HG03066 (cell line): ENCODE measurements at regions not wholly inside any gene's neighbourhood (a gene's known extent, or its start where the extent isn't known, plus 50 kb on each side); places are given as distances from the start of the nearest gene placed in this dataset.

Source experiments
- ATAC-seq: cut with Tn5 transposase; IDR thresholded peaks from one replicate; pipeline ENCODE4 v1.9.1; 2021; ENCODE audit warnings: low read depth; ENCODE audit not compliant: unreplicated experiment

GRCh38 chr10:44201656-44202055 is 183.2 kb downstream of the CXCL12 start:
- no peak for ATAC-seq

GRCh38 chr10:44201011-44201410 is 183.9 kb downstream of the CXCL12 start:
- ATAC-seq = no peak

GRCh38 chr10:44199991-44200655 is 184.8 kb downstream of the CXCL12 start:
- no peak for ATAC-seq

GRCh38 chr10:44199267-44199666 is 185.6 kb downstream of the CXCL12 start:
- no peak for ATAC-seq

GRCh38 chr10:44198780-44199097 is 186.2 kb downstream of the CXCL12 start:
- ATAC-seq = no peak

- no peak for ATAC-seq
Measured at GRCh38 chr10:44198096-44198779, 186.7 kb downstream of the CXCL12 start.

GRCh38 chr10:44197646-44198045 is 187.3 kb downstream of the CXCL12 start:
- no peak for ATAC-seq

- no peak for ATAC-seq
Measured at GRCh38 chr10:44196336-44196735, 188.6 kb downstream of the CXCL12 start.

GRCh38 chr10:44196008-44196320 is 188.9 kb downstream of the CXCL12 start:
- no peak for ATAC-seq

- ATAC-seq = no peak
Measured at GRCh38 chr10:44195112-44196007, 189.5 kb downstream of the CXCL12 start.

- no peak for ATAC-seq
Measured at GRCh38 chr10:44194435-44194834, 190.5 kb downstream of the CXCL12 start.

GRCh38 chr10:44193567-44194220 is 191.2 kb downstream of the CXCL12 start:
- no peak for ATAC-seq

- no peak for ATAC-seq
Measured at GRCh38 chr10:44193166-44193565, 191.7 kb downstream of the CXCL12 start.

- no peak for ATAC-seq
Measured at GRCh38 chr10:44192435-44192834, 192.5 kb downstream of the CXCL12 start.

GRCh38 chr10:44190541-44190940 is 194.4 kb downstream of the CXCL12 start:
- ATAC-seq = no peak

- ATAC-seq = no peak
Measured at GRCh38 chr10:44186821-44187220, 198.1 kb downstream of the CXCL12 start.

GRCh38 chr10:44186150-44186549 is 198.7 kb downstream of the CXCL12 start:
- ATAC-seq = no peak

GRCh38 chr10:44185315-44185666 is 199.6 kb downstream of the CXCL12 start:
- no peak for ATAC-seq

GRCh38 chr10:44184633-44185314 is 200.1 kb downstream of the CXCL12 start:
- no peak for ATAC-seq
